HUES48 (cell line): ENCODE measurements at regions not wholly inside any gene's neighbourhood (a gene's known extent, or its start where the extent isn't known, plus 50 kb on each side); places are given as distances from the start of the nearest gene placed in this dataset.

ENCODE experiments used
- H3K27ac ChIP-seq: one replicate; pipeline ENCODE4 v1.7.0; 2013; ENCODE audit warnings: low read depth, low read length, inconsistent platforms
- H3K27me3 ChIP-seq: 2 replicates; pipeline ENCODE4 v1.6.1; 2013; ENCODE audit warnings: mild to moderate bottlenecking, low read length; ENCODE audit not compliant: control insufficient read depth, insufficient read depth
- H3K36me3 ChIP-seq: 2 replicates; pipeline ENCODE4 v1.6.1; 2013; ENCODE audit warnings: low read length; ENCODE audit not compliant: control insufficient read depth, insufficient read depth
- H3K4me1 ChIP-seq: 2 replicates; pipeline ENCODE4 v1.6.1; 2013; ENCODE audit warnings: mild to moderate bottlenecking, low read length; ENCODE audit not compliant: control insufficient read depth, insufficient read depth
- H3K4me3 ChIP-seq: 2 replicates; pipeline ENCODE4 v1.5.1; 2013; ENCODE audit warnings: mild to moderate bottlenecking, low read depth, low read length
- H3K9ac ChIP-seq: 2 replicates; pipeline ENCODE4 v1.6.1; 2013; ENCODE audit warnings: mild to moderate bottlenecking, low read depth, low read length, moderate library complexity
- H3K9me3 ChIP-seq: 2 replicates; pipeline ENCODE4 v1.6.1; 2013; ENCODE audit warnings: low read length; ENCODE audit not compliant: control insufficient read depth, insufficient read depth

- H3K27me3 ChIP-seq, result no peaks in the 10 kb centered on the region
- H3K36me3 ChIP-seq, result no peaks in the 10 kb centered on the region
- no peak overlapping the region for H3K9ac ChIP-seq
- no peak overlapping the region for H3K27ac ChIP-seq
- H3K4me3 ChIP-seq, result no peak overlapping the region
- no peaks in the 10 kb centered on the region for H3K4me1 ChIP-seq
- H3K9me3 ChIP-seq, result no peaks in the 10 kb centered on the region
Measured at GRCh38 chr10:36385693-36386092, 739.7 kb upstream of the ANKRD30A start.

DNA sequence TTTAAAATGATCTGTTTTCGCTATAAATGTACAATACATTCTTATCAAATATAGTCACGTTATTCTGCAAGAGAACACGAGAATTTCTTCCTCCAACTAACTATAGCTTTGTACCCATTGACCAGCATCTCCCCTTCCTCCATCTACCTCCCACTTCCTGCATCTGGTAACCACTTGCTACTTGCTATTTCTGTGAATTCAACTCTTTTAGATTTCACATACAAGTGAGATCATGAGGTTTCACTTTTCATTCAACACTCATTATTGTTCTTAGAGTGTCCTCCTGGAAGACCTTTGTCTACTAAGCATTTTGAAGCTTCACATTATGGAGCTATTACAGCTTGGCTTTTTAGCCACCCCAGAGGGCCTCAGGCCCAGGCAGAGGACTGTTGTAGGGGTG is 741.3 kb upstream of the FZD8 start:
- Histone ChIP-seq H3K27ac (no peak overlapping the region), H3K4me3 (no peak overlapping the region)

DNA sequence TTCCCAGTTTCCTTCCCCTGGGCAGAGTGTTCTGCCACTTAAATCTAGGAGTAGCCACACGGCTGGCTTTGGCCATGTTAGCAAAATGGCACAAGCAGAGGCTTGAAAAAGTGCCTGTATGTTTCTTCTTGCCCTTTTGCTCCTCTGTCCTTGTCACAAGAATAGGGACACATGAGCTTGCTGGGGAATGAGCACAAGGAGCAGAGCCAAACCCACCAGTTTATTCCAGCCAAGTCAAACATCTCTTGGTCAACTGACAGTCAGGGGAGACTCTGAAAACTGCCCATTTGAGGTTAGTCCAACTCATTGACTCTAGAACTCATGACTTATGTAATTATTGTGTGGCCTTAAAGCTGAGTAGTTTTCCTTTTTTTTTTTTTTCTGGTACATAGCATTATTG is 739.7 kb upstream of the FZD8 start:
- H3K27me3 ChIP-seq, result no peaks in the 10 kb centered on the region
- H3K4me1 ChIP-seq, result no peaks in the 10 kb centered on the region
- no peaks in the 10 kb centered on the region for H3K36me3 ChIP-seq
- no peaks in the 10 kb centered on the region for H3K9me3 ChIP-seq
- H3K9ac ChIP-seq, result no peak overlapping the region
- no peak overlapping the region for H3K4me3 ChIP-seq
- no peak overlapping the region for H3K27ac ChIP-seq

More for the DNA sequence above, 741.3 kb upstream of the FZD8 start:
- H3K9me3 ChIP-seq, result no peaks in the 10 kb centered on the region
- no peaks in the 10 kb centered on the region for H3K36me3 ChIP-seq
- no peaks in the 10 kb centered on the region for H3K4me1 ChIP-seq
- H3K27me3 ChIP-seq, result no peaks in the 10 kb centered on the region
- H3K9ac ChIP-seq, result no peak overlapping the region

GRCh38 chr10:36380538-36380937 is 738.4 kb upstream of the FZD8 start:
- Histone ChIP-seq H3K9ac (no peak overlapping the region), H3K9me3 (no peaks in the 10 kb centered on the region), H3K4me3 (no peak overlapping the region), H3K27ac (no peak overlapping the region), H3K27me3 (no peaks in the 10 kb centered on the region), H3K36me3 (no peaks in the 10 kb centered on the region), H3K4me1 (no peaks in the 10 kb centered on the region)

DNA sequence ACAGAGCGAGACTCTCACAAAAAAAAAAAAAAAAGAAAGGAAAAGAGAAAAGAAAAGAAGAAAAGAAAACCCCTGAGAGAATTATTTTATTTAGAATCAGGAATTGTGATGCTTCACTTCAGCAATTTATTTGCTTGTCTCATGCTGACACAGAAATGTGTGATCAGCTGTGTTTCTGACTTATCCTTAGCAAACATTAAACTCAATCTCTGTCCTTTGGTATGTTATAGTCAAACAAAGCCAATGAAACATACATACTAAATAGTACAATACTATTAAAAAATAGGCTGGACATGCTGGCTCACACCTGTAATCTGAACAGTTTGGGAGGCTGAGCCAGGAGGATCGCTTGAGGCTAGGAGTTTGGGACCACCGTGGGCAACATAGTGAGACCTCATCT is 733.0 kb upstream of the FZD8 start:
- no peaks in the 10 kb centered on the region for H3K27me3 ChIP-seq
- H3K27ac ChIP-seq, result no peak overlapping the region
- no peaks in the 10 kb centered on the region for H3K36me3 ChIP-seq
- no peak overlapping the region for H3K4me3 ChIP-seq
- H3K9me3 ChIP-seq, result no peaks in the 10 kb centered on the region
- no peak overlapping the region for H3K9ac ChIP-seq
- H3K4me1 ChIP-seq, result no peaks in the 10 kb centered on the region

GRCh38 chr10:36373424-36374096 is 731.5 kb upstream of the FZD8 start:
- no peaks in the 10 kb centered on the region for H3K9me3 ChIP-seq
- no peaks in the 10 kb centered on the region for H3K36me3 ChIP-seq
- H3K9ac ChIP-seq, result no peak overlapping the region
- no peak overlapping the region for H3K4me3 ChIP-seq
- no peaks in the 10 kb centered on the region for H3K4me1 ChIP-seq
- H3K27me3 ChIP-seq, result no peaks in the 10 kb centered on the region
- no peak overlapping the region for H3K27ac ChIP-seq

DNA sequence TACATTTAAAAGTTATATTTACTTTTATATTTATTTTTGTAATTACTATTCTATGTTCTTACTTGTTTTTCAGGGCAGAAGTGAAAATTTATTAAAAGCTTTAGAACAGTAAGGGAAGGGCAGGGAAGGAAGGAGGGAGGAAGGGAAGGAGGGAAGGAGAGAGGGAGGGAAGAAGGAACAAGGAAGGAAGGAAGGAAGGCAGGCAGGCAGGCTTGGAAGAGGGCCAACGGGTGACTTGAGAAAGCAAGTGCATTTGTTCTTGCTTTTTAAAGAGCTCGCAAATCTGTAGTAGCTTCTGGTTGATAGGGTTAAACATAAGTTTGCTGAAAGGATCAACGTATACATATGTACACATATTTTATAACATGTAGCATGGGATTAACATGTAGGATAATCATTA is 725.3 kb upstream of the FZD8 start:
- no peaks in the 10 kb centered on the region for H3K4me1 ChIP-seq
- H3K4me3 ChIP-seq, result no peak overlapping the region
- no peaks in the 10 kb centered on the region for H3K9me3 ChIP-seq
- H3K27me3 ChIP-seq, result no peaks in the 10 kb centered on the region
- no peak overlapping the region for H3K9ac ChIP-seq
- H3K36me3 ChIP-seq, result no peaks in the 10 kb centered on the region
- no peak overlapping the region for H3K27ac ChIP-seq

DNA sequence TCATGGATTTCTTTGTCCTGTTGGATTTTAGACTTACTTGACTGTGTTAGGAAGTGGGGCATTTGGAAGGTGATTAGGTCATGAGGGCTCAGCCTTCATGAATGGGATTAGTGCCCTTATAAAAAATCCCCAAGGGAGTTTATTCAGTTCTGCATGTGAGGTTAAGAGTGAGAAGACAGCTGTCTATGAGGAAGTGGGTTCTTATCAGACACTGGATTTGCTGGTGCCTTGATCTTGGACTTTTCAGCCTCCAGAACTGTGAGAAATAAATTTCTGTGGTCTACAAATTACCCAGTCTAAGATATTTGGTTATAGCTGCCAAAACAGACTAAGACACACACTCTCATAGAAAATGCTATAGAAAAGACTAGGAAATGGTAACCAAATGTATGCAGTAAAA is 724.7 kb upstream of the FZD8 start:
- Histone ChIP-seq H3K27ac (no peak overlapping the region), H3K4me1 (no peaks in the 10 kb centered on the region), H3K36me3 (no peaks in the 10 kb centered on the region), H3K27me3 (no peaks in the 10 kb centered on the region), H3K9me3 (no peaks in the 10 kb centered on the region), H3K9ac (no peak overlapping the region), H3K4me3 (no peak overlapping the region)

- H3K36me3 ChIP-seq, result no peaks in the 10 kb centered on the region
- no peaks in the 10 kb centered on the region for H3K4me1 ChIP-seq
- no peak overlapping the region for H3K4me3 ChIP-seq
- H3K27ac ChIP-seq, result no peak overlapping the region
- no peaks in the 10 kb centered on the region for H3K9me3 ChIP-seq
- no peak overlapping the region for H3K9ac ChIP-seq
- no peaks in the 10 kb centered on the region for H3K27me3 ChIP-seq
Measured at GRCh38 chr10:36366065-36366464, 724.0 kb upstream of the FZD8 start.

DNA sequence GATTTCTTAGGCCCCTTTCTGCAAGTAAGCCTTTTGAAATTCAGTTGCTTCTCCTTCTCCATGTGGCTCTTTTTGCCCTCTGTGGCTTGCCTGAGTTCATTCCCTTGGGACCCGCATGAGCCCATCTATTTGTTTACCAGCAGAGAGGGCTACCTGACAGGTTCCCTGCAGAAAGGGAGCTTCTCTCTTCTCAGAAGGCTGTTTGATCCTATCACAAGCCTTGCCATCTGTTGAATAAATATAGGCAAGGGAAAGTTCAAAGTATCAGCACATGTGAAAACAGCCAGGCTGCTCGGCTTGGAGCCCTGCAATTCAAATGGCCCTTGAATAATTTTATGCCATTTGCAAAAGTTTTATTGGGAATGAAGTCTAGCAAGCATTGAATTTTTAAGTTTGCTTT is 720.2 kb upstream of the FZD8 start:
- Histone ChIP-seq H3K9me3 (no peaks in the 10 kb centered on the region), H3K27ac (no peak overlapping the region), H3K36me3 (no peaks in the 10 kb centered on the region), H3K9ac (no peak overlapping the region), H3K4me3 (no peak overlapping the region), H3K27me3 (no peaks in the 10 kb centered on the region), H3K4me1 (no peaks in the 10 kb centered on the region)

DNA sequence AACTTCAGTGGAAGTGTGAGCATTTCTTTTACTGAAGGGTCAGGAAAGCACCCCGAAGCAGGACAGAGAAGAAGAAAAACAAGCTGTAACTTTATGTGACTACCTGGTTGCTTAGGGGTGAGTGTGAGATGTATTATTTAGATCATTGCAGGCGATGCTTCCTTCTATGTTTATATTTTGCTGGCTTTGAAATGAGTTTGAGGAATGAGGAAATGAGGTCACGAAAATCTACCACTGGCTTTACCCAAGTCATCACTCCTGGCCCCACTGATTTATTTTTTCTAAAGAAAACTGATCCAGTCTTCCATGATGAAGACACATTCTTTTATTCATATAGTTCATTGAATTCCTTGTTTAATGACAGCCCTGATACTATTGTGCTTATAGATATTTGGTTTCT is 716.6 kb upstream of the FZD8 start:
- H3K9me3 ChIP-seq, result no peaks in the 10 kb centered on the region
- no peak overlapping the region for H3K9ac ChIP-seq
- no peaks in the 10 kb centered on the region for H3K4me1 ChIP-seq
- no peak overlapping the region for H3K4me3 ChIP-seq
- no peaks in the 10 kb centered on the region for H3K36me3 ChIP-seq
- H3K27ac ChIP-seq, result no peak overlapping the region
- no peaks in the 10 kb centered on the region for H3K27me3 ChIP-seq

GRCh38 chr10:36354633-36355032 is 712.5 kb upstream of the FZD8 start:
- Histone ChIP-seq H3K27ac (no peak overlapping the region), H3K9ac (no peak overlapping the region), H3K9me3 (no peaks in the 10 kb centered on the region), H3K4me1 (no peaks in the 10 kb centered on the region), H3K36me3 (no peaks in the 10 kb centered on the region), H3K4me3 (no peak overlapping the region), H3K27me3 (no peaks in the 10 kb centered on the region)
